ENCODE measurements at regions not wholly inside any gene's neighbourhood (a gene's known extent, or its start where the extent isn't known, plus 50 kb on each side); places are given as distances from the start of the nearest gene placed in this dataset.

- no peak for TF ChIP-seq CTCF (CRISPR knock-in tag; IDR thresholded peaks at IDR 0.05)
- no peak for TF ChIP-seq TCF12 (IDR thresholded peaks at IDR 0.05)
- no peak for TF ChIP-seq TCF12 (CRISPR knock-in tag; IDR thresholded peaks at IDR 0.05)
- no peak for TF ChIP-seq RFX5 (IDR thresholded peaks at IDR 0.05; ENCODE audit: low read depth, low read length)
- TF ChIP-seq ISX (CRISPR knock-in tag; conservative IDR thresholded peaks at IDR 0.05): no peak
- TF ChIP-seq TEAD2 (CRISPR knock-in tag; IDR thresholded peaks at IDR 0.05): no peak
- no peak for TF ChIP-seq ELF3 (CRISPR knock-in tag; IDR thresholded peaks at IDR 0.05)
- TF ChIP-seq CENPT (CRISPR knock-in tag; IDR thresholded peaks at IDR 0.05; ENCODE audit: low read depth): no peak
- TF ChIP-seq TBL1XR1 (IDR thresholded peaks at IDR 0.05; ENCODE audit: borderline replicate concordance, low read length, partially characterized antibody): no peak
- no peak for TF ChIP-seq GABPA (IDR thresholded peaks at IDR 0.05; ENCODE audit: low read depth, low read length)
- TF ChIP-seq GABPA (CRISPR knock-in tag; IDR thresholded peaks at IDR 0.05; ENCODE audit: low read depth): no peak
- TF ChIP-seq POLR2AphosphoS5 (IDR thresholded peaks at IDR 0.05; ENCODE audit: low read depth, low read length): no peak
- no peak for TF ChIP-seq NR3C1 (CRISPR knock-in tag; IDR thresholded peaks at IDR 0.05)
- no peak for TF ChIP-seq ZNF331 (CRISPR knock-in tag; IDR thresholded peaks at IDR 0.05)
- TF ChIP-seq ZBTB49 (CRISPR knock-in tag; IDR thresholded peaks at IDR 0.05; ENCODE audit: borderline replicate concordance): no peak
- no peak for TF ChIP-seq HOXA7 (CRISPR knock-in tag; IDR thresholded peaks at IDR 0.05)
Measured at GRCh38 chr1:30603081-30603858, 120.1 kb downstream of the MATN1 start.
